GM18511 (cell line): ENCODE measurements at regions not wholly inside any gene's neighbourhood (a gene's known extent, or its start where the extent isn't known, plus 50 kb on each side); places are given as distances from the start of the nearest gene placed in this dataset.

Experiments
- ATAC-seq: cut with Tn5 transposase; IDR thresholded peaks from one replicate; pipeline ENCODE4 v1.9.1; 2021; ENCODE audit warnings: mild to moderate bottlenecking, moderate library complexity; ENCODE audit not compliant: unreplicated experiment

- no peak for ATAC-seq
These were observed 156.6 kb upstream of the OPRM1 start for GRCh38 chr6:153882411-153882810.

- no peak for ATAC-seq
These were observed 165.5 kb upstream of the OPRM1 start for GRCh38 chr6:153873541-153873940.

- ATAC-seq = no peak
These were observed 166.1 kb upstream of the OPRM1 start for GRCh38 chr6:153872946-153873345.

GRCh38 chr6:153862927-153863326, 176.1 kb upstream of the OPRM1 start:
- no peak for ATAC-seq

GRCh38 chr6:153862139-153862538, 176.9 kb upstream of the OPRM1 start:
- no peak for ATAC-seq

DNA sequence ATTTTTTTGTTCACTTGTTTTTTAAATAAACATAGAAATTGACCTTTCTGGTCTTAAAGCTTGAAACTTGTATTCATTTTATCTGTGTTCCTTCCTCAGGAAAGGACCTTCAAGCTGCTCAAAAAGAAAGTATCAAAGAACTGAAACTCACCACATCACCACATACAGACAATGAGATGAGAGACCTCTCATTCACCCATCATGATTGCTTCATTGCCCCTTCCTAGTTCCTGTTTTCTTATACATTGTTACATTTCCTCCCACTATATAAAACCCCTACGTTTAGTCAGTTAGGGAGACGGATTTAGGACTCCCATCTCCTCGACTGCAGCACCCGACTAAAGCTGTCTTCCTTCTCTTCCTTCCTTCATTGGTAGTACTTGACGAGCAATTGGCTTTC, 180.5 kb upstream of the OPRM1 start:
- peak; percentile 84 for ATAC-seq

DNA sequence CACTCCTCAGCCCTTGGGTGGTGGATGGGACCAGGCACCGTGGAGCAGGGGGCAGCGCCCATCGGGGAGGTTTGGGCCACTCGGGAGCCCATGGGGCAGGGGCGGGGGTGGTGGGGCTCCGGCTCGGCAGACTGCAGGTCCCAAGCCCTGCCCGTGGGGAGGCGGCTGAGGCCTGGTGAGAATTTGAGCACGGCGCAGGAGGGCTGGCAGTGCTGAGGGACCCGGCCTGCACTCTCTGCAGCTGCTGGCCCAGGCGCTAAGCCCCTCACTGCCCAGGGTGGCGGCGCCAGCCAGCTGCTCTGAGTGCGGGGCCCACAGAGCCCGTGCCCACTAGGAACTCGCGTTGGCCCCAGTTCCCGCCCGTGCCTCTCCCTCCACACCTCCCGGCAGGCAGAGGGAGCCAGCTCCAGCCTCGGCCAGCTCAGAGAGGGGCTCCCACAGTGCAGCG, 182.1 kb upstream of the OPRM1 start:
- no peak for ATAC-seq

- no peak for ATAC-seq
These were observed 186.6 kb upstream of the OPRM1 start for GRCh38 chr6:153852481-153852880.

DNA sequence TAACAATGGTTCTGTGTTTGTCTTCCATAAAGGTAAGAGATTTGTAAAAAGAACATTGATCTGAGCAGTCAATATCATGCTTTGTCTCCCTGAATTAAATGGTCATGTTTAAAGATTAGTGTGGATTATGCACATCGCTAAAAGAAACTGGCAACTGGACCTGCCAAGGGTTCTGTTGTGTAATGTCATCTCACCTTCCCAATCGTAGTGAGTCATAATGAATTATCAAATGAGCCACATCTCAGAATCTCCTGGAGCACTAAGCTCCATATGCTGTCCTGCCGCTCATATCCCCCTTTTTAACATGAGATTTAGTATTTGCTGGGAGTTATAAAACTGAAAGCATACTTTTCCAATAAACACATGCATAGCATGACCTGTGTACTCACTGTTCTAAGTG, 187.0 kb upstream of the OPRM1 start:
- no peak for ATAC-seq

GRCh38 chr6:153849072-153849779, 189.8 kb upstream of the OPRM1 start:
- no peak for ATAC-seq

DNA sequence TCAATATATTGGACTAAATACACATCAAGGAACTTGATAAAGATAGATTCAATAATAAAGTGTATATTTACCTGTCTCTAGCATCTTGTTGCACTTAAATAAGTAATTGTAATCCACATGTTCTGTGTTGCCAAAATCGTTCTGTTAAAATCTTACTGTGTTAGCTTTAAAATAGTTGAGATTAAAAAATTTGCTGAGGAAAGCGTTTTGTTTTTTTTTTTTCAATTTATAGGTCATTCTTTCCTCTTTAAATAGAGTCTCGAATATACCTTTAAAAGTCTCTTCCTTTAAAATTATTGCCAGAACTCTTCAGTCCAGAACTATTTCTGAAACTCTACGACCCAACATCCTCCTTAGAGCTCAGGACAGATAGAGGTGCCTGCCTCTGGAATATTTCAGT, 195.6 kb upstream of the OPRM1 start:
- no peak for ATAC-seq

DNA sequence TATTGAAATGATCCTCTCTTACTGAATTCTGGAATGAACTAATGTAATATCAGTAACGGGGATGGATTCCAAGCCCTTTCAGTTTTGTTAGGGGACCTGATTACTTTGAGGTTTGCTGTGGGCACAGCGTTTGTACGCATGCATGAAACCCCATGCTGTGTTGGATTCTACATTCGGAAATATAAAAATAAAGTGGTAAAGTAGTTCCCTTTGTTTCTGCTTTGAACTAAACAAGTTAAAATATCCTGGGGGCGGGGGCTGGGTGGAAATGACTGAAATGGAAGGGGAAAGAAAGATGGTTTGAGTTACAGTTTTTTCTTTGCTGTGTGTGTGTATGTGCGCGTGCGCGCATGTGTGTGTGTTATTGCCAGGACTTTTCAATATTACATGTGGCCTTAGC, 196.5 kb upstream of the OPRM1 start:
- ATAC-seq = no peak

DNA sequence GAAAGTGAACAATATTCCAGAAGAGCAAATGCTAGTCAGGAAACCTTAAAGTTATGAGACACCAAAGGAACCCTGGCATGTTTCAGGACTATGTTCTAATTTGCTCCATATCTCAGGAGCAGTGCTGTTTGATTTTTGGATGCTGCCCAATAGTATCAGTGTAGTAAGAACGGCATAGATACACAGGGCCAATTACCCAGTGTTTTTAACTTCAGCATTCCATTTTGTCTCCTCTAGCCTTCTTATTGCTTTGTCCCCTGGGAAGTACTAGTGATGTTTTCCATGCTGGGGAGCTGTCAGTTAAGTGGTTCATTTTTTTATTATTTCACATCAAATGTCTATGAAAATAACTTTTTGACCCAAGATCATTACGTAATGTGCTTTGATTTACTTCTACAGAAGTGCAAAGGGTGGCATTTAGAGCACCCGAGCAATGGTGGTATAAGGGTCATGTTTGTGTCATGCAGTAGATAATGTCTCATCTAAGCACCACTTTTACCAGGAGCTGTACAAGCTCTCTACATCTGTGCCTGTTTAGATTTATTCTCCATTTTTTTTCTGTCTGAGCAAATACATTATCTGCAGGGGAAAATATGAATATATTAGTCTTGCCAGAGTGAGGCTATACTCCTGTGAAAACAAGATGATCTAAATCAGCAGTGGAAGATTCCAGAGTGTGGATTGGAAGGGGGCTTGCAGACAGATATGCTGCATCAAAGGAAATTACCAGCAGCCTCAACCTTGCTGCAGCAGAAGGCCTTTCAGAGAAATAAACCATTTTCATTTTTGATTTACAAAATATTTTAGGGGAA, 198.8 kb upstream of the OPRM1 start:
- no peak for ATAC-seq

GRCh38 chr6:153832543-153832942, 206.5 kb upstream of the OPRM1 start:
- no peak for ATAC-seq

DNA sequence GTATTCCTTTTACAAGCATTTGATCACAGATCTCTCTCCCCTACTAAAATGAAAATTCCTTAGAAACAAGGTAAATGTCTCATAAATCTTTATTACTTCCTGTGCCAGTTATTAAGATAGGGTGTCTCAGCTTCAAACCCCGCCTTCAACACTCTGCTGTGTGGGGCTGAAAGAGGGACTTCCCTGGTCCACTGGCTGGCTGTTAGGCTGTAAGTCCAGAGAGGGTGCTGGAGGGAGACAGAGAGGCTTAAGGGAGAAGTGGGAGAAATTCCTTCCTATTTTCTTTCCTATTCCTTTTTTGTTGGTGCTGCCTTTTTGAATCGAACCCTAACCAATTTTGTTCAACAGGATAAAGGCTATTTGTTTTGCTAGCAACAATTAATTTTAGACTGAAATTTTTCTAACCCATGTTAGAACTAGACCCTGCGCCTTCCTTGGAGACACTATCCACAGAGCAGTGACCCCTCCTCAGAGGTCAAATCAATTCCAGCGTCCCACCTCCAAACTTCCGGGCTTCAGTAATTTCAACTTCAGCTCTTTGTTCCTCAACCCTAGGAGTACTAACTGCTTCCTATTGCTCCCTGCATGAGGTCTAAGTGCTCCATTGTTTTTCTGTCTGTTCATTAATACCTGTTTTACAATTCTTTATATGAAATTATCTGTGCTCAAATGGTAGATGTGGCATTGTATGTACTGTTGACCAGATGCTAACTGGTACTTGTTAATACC, 207.5 kb upstream of the OPRM1 start:
- ATAC-seq = no peak

GRCh38 chr6:153817173-153817572, 221.9 kb upstream of the OPRM1 start:
- no peak for ATAC-seq

GRCh38 chr6:153816366-153816765, 222.7 kb upstream of the OPRM1 start:
- ATAC-seq = no peak

- ATAC-seq = no peak
These were observed 224.9 kb upstream of the OPRM1 start for GRCh38 chr6:153814136-153814535.

DNA sequence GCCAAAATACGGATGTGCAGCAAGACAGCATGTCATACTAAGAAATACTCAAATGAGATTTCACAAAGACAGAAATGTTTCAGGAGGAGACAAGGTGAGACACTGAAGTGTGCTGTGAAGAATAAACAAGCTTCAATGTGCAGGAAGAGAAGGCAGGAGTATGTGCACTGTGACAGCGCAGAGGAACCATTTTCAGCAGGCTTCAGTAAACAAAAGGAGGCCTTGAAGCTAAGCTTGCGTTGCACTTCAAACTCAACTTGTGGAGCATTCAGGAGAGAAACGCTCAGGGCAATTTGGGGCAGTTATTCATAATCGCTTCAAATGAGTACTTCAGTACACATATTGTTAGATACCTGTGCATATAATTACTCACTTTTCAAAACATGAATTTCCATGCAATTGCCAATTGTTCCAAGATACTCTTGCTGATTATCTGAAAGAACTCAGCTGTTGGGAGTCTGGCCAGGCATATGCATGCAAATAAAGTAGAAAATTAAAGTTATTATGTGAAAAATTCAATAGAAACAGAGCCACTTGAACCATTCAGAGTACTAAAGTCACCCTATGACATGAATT, 234.2 kb upstream of the OPRM1 start:
- ATAC-seq = no peak

GRCh38 chr6:153801917-153802316, 237.1 kb upstream of the OPRM1 start:
- ATAC-seq = no peak

DNA sequence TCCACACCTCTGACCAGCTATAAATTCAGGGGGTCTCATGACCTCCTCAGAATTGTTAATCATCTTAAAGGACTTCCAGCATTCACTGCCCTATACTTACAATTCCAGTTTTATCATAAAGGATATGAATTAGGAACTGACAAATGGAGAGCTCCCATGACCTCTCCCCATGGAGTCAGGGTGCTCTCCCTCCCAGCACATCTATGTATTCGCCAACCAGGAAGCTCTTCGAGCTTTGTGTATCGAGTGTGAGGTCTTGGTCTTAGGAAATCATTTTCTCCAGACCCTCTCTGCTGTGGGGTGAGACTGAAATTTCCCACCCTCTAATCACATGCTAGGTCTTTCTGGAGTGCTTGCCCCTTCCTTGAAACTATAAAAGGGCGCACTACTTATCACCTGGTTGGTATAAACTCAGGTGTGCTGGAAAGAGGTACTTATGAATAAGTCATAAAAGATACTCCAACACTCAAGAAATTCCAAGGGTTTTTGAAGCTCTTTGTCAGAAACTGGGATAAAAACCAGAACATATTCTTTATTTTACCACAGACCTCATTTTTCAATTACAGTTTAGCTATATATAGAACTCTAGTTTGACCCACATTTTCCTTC, 238.4 kb upstream of the OPRM1 start:
- ATAC-seq = no peak
